DOHH2 (cell line): ENCODE measurements at regions not wholly inside any gene's neighbourhood (a gene's known extent, or its start where the extent isn't known, plus 50 kb on each side); places are given as distances from the start of the nearest gene placed in this dataset.

ENCODE experiments used
- H3F3A ChIP-seq: fragments of 200-600 bp; sonication (generic), shearing (Covaris generic); 2 replicates; pipeline ENCODE4 v1.6.0; 2016; ENCODE audit warnings: antibody characterized with exemption, mild to moderate bottlenecking; ENCODE audit not compliant: control insufficient read depth, insufficient read depth
- H3K27ac ChIP-seq: fragments of 200-600 bp; sonication (generic); 2 replicates; pipeline ENCODE4 v1.5.1; 2014; ENCODE audit warnings: low read depth, mild to moderate bottlenecking, low read length, moderate library complexity
- H3K27me3 ChIP-seq: fragments of 200-600 bp; sonication (generic); 2 replicates; pipeline ENCODE4 v1.6.1; 2014; ENCODE audit warnings: mild to moderate bottlenecking, low read length, mixed read lengths; ENCODE audit not compliant: control insufficient read depth
- H3K36me3 ChIP-seq: fragments of 200-600 bp; sonication (generic); 2 replicates; pipeline ENCODE4 v1.6.1; 2014; ENCODE audit warnings: mild to moderate bottlenecking, low read length, moderate library complexity, mixed read lengths; ENCODE audit not compliant: control insufficient read depth
- H3K4me1 ChIP-seq: fragments of 200-600 bp; sonication (generic); 2 replicates; pipeline ENCODE4 v1.6.1; 2014; ENCODE audit warnings: mild to moderate bottlenecking, low read length, mixed read lengths; ENCODE audit not compliant: control insufficient read depth
- H3K4me2 ChIP-seq: fragments of 200-600 bp; sonication (generic); 2 replicates; pipeline ENCODE4 v1.6.0; 2014; ENCODE audit warnings: mild to moderate bottlenecking, low read length, moderate library complexity
- H3K4me3 ChIP-seq: fragments of 200-600 bp; sonication (generic); 2 replicates; pipeline ENCODE4 v1.5.1; 2014; ENCODE audit warnings: mild to moderate bottlenecking, low read length, mixed read lengths
- H3K79me2 ChIP-seq: fragments of 200-600 bp; sonication (generic); 2 replicates; pipeline ENCODE4 v1.6.1; 2014; ENCODE audit warnings: mild to moderate bottlenecking, low read length, mixed read lengths; ENCODE audit not compliant: control insufficient read depth
- H3K9me2 ChIP-seq: fragments of 200-600 bp; sonication (generic); replicated peaks from 2 replicates; pipeline ENCODE4 v1.6.1; 2014; ENCODE audit warnings: mild to moderate bottlenecking, low read length, mixed read lengths; ENCODE audit not compliant: control insufficient read depth
- H3K9me3 ChIP-seq: fragments of 200-600 bp; sonication (generic); 2 replicates; pipeline ENCODE4 v1.6.1; 2014; ENCODE audit warnings: antibody characterized with exemption, low read length, mixed read lengths; ENCODE audit not compliant: control insufficient read depth, insufficient read depth
- H4K20me1 ChIP-seq: fragments of 200-600 bp; sonication (generic); 2 replicates; pipeline ENCODE4 v1.6.0; 2014; ENCODE audit warnings: low read depth, mild to moderate bottlenecking, antibody characterized with exemption, low read length, moderate library complexity; ENCODE audit not compliant: control insufficient read depth, insufficient read depth
- EZH2phosphoT487 ChIP-seq: fragments of 200-600 bp; sonication (generic); IDR thresholded peaks from 2 replicates; pipeline ENCODE4 v1.6.1; 2017; ENCODE audit warnings: borderline replicate concordance, mild to moderate bottlenecking, antibody characterized with exemption, low read length, moderate library complexity, mixed read lengths
- TF ChIP-seq, protein P1 (sequence below): fragments of 200-600 bp; sonication (generic); IDR thresholded peaks from one replicate; pipeline ENCODE4 v1.5.1; 2014; ENCODE audit warnings: antibody characterized with exemption, mild to moderate bottlenecking, low read depth, low read length; ENCODE audit not compliant: poor library complexity, severe bottlenecking

DNA sequence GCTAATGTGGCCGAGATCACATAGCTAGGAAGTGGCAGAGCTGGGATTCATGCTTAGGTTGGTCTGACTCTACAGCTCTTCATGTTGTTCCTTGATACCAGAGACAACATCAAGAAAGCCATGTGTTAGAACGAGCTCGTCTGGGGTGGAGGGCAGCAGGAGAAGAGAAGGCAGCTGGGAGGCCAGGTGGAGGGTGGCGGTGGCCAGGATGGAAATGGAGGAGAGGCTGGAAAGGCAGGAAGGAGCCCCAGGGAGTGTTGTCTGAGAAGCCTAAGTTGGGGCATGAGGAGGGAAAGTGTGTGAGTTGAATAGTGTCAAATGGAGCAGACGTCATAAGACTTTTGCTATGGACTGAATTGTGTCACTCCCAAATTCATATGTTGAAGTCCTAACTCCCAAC lies 315.3 kb downstream of the GADD45G start:
- no peaks in the 10 kb centered on the region for H3K9me3 ChIP-seq
- TF ChIP-seq, protein P1, sequence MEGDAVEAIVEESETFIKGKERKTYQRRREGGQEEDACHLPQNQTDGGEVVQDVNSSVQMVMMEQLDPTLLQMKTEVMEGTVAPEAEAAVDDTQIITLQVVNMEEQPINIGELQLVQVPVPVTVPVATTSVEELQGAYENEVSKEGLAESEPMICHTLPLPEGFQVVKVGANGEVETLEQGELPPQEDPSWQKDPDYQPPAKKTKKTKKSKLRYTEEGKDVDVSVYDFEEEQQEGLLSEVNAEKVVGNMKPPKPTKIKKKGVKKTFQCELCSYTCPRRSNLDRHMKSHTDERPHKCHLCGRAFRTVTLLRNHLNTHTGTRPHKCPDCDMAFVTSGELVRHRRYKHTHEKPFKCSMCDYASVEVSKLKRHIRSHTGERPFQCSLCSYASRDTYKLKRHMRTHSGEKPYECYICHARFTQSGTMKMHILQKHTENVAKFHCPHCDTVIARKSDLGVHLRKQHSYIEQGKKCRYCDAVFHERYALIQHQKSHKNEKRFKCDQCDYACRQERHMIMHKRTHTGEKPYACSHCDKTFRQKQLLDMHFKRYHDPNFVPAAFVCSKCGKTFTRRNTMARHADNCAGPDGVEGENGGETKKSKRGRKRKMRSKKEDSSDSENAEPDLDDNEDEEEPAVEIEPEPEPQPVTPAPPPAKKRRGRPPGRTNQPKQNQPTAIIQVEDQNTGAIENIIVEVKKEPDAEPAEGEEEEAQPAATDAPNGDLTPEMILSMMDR = no peak
- TF ChIP-seq EZH2phosphoT487 = no peak
- H3K4me3 ChIP-seq = no peak overlapping the region
- H3K9me2 ChIP-seq = no peaks in the 10 kb centered on the region
- H3K27me3 ChIP-seq = 0 out of 2 replicates have a peak, but pooled peaks cover 3% of the 10 kb centered on the region
- no peaks in the 10 kb centered on the region for H3K79me2 ChIP-seq
- no peaks in the 10 kb centered on the region for H3K36me3 ChIP-seq
- H3K4me1 ChIP-seq = no peaks in the 10 kb centered on the region
- H3K27ac ChIP-seq = no peak overlapping the region
- no peaks in the 10 kb centered on the region for H4K20me1 ChIP-seq
- H3F3A ChIP-seq = no peaks in the 10 kb centered on the region
- H3K4me2 ChIP-seq = no peak overlapping the region

- Histone ChIP-seq H3K9me2 (no peaks in the 10 kb centered on the region), H3K36me3 (no peaks in the 10 kb centered on the region), H3F3A (no peaks in the 10 kb centered on the region), H3K79me2 (no peaks in the 10 kb centered on the region), H3K27me3 (0 out of 2 replicates have a peak, but pooled peaks cover 3% of the 10 kb centered on the region), H3K4me3 (no peak overlapping the region), H3K4me2 (no peak overlapping the region), H3K4me1 (no peaks in the 10 kb centered on the region), H3K9me3 (no peaks in the 10 kb centered on the region), H3K27ac (no peak overlapping the region), H4K20me1 (no peaks in the 10 kb centered on the region)
- no peak for TF ChIP-seq EZH2phosphoT487
- TF ChIP-seq, protein P1 = no peak
Observed at GRCh38 chr9:89920951-89921350, 316.1 kb downstream of the GADD45G start.

DNA sequence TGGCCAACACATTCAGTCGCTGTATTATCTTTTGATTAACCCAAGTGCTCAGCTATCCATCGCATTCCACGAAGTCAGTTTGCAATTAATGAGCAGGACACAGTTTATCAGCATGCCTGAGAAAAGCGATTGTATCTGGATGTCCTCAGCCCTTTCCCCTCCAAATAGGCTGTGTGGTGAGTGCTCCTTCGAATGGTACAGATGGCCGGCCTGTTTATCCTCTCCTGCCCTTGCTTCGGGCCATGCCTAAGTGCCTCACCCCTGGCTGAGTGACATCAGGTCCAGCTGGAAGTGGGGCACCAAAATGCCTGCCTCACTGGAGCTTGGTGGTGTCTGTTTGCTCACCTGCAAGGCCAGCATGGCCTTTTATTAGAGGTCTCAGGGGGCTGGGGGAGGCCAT lies 317.3 kb downstream of the GADD45G start:
- H3K4me3 ChIP-seq = no peak overlapping the region
- H3K9me3 ChIP-seq = no peaks in the 10 kb centered on the region
- H3K4me1 ChIP-seq = no peaks in the 10 kb centered on the region
- TF ChIP-seq EZH2phosphoT487 = no peak
- TF ChIP-seq, protein P1 = no peak
- H3K27me3 ChIP-seq = 0 out of 2 replicates have a peak, but pooled peaks cover 3% of the 10 kb centered on the region
- no peaks in the 10 kb centered on the region for H3F3A ChIP-seq
- no peaks in the 10 kb centered on the region for H3K9me2 ChIP-seq
- H3K4me2 ChIP-seq = no peak overlapping the region
- no peaks in the 10 kb centered on the region for H3K36me3 ChIP-seq
- no peaks in the 10 kb centered on the region for H4K20me1 ChIP-seq
- no peaks in the 10 kb centered on the region for H3K79me2 ChIP-seq
- H3K27ac ChIP-seq = no peak overlapping the region
